ENCODE measurements at regions not wholly inside any gene's neighbourhood (a gene's known extent, or its start where the extent isn't known, plus 50 kb on each side); places are given as distances from the start of the nearest gene placed in this dataset.

DNA sequence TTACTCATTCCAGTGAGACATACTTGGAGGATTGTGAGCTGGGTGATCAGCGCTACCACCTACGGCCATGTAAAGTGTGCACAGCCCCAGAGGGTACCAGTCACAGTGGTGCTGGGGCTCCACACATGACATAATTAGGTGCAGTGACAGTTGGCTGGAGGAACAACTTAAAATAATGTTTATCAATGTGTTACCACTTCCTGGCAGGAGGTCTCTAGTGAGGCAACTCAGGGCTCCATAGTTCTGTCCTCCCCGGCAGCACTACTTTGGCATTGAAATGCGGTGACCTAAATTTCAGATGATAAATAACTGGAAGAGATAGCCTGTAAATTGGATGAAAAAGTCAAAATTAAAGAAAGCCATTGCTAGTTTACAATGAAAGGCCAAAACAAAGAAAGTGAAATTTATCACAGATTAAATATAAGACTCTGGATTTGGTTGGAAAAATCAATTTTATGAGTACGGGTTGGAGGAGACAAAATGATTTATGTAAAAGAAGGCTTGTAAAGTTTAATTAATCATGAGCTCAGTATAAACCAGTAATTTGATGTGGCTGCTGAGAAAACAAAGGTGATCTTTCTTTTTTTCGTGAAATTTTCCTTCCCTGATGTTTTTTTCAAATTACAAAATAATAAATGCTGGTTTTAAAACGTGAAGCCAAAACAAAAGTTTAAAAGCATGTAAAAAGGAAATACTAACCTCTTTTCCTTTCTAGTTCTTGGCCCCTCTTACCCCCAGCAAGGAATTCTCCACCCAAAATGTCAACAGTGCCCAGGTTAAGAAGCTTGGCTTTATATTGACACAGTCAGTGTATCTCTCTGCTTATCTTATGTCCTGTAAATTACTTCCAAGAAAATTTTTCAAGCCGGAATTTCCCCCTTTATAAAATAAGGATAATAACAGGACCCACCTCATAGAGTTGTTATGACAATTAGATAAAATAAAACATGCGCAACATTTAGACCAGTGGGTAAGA, 126.7 kb upstream of the NOX3 start:
- no TSS peak for BruUV-seq (replicated peaks)
- intact Hi-C loops (cut with micrococcal nuclease; ENCODE audit: unreplicated experiment), result no loop called here
- CTCF ChIA-PET, result interaction anchor here (0.6 kb wide), 1 partner anchor 1672 kb away, joined by 7 read pairs; no protein-coding TSS in a partner anchor
- Mint-ChIP-seq H3K9me3 (ENCODE audit: low read depth, unreplicated experiment) (peaks cover 3% of the 10 kb centered on the region), H3K36me3 (ENCODE audit: insufficient read depth, unreplicated experiment) (no peaks in the 10 kb centered on the region), H3K4me1 (ENCODE audit: low read depth, unreplicated experiment) (no peaks in the 10 kb centered on the region), H3K27ac (ENCODE audit: unreplicated experiment) (no peak overlapping the region), H3K4me3 (ENCODE audit: low read depth, unreplicated experiment) (no peak overlapping the region), H3K27me3 (ENCODE audit: unreplicated experiment) (no peaks in the 10 kb centered on the region)
- no peak for TF ChIP-seq CTCF (IDR thresholded peaks at IDR 0.05; ENCODE audit: unreplicated experiment)
- DNase-seq, result no peak

DNA sequence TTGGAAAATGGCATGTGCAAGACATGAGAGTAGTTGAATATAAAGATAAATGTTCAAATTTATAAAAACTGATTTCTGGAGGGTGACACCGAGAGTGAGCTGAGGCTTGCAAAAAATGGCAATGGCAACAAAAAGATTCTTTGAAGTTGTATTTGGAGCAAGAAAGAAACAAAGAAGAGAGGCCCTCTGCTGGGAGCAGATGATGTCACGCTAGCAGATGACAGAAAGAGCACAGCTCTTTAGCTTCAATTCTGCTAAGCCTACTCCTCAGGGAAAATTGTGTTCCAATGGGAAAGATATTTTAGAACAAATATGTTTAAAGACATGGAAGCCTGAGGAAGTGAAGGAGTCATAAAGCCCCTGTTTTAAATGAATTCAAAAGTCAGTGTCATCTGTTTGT, 125.3 kb upstream of the NOX3 start:
- H3K36me3 Mint-ChIP-seq (ENCODE audit: insufficient read depth, unreplicated experiment), result no peaks in the 10 kb centered on the region
- CTCF ChIA-PET, result no interaction called here
- no peaks in the 10 kb centered on the region for H3K4me1 Mint-ChIP-seq (ENCODE audit: low read depth, unreplicated experiment)
- H3K27me3 Mint-ChIP-seq (ENCODE audit: unreplicated experiment), result no peaks in the 10 kb centered on the region
- intact Hi-C loops (cut with micrococcal nuclease; ENCODE audit: unreplicated experiment), result no loop called here
- no TSS peak for BruUV-seq (replicated peaks)
- no peak for TF ChIP-seq CTCF (IDR thresholded peaks at IDR 0.05; ENCODE audit: unreplicated experiment)
- peaks cover 3% of the 10 kb centered on the region for H3K9me3 Mint-ChIP-seq (ENCODE audit: low read depth, unreplicated experiment)
- no peak for DNase-seq
- H3K27ac Mint-ChIP-seq (ENCODE audit: unreplicated experiment), result no peak overlapping the region
- no peak overlapping the region for H3K4me3 Mint-ChIP-seq (ENCODE audit: low read depth, unreplicated experiment)

GRCh38 chr6:155578251-155578650, 122.6 kb upstream of the NOX3 start:
- no peak for TF ChIP-seq CTCF (IDR thresholded peaks at IDR 0.05; ENCODE audit: unreplicated experiment)
- no peak for DNase-seq
- Mint-ChIP-seq H3K27me3 (ENCODE audit: unreplicated experiment) (no peaks in the 10 kb centered on the region), H3K4me3 (ENCODE audit: low read depth, unreplicated experiment) (no peak overlapping the region), H3K4me1 (ENCODE audit: low read depth, unreplicated experiment) (no peaks in the 10 kb centered on the region), H3K27ac (ENCODE audit: unreplicated experiment) (no peak overlapping the region), H3K36me3 (ENCODE audit: insufficient read depth, unreplicated experiment) (no peaks in the 10 kb centered on the region), H3K9me3 (ENCODE audit: low read depth, unreplicated experiment) (peaks cover 3% of the 10 kb centered on the region)
- CTCF ChIA-PET, result interaction anchor here (0.7 kb wide), 1 partner anchor 63 kb away, joined by 3 read pairs; no protein-coding TSS in a partner anchor
- intact Hi-C loops (cut with micrococcal nuclease; ENCODE audit: unreplicated experiment), result no loop called here
- no TSS peak for BruUV-seq (replicated peaks)

- intact Hi-C loops (cut with micrococcal nuclease; ENCODE audit: unreplicated experiment), result no loop called here
- Mint-ChIP-seq H3K4me1 (ENCODE audit: low read depth, unreplicated experiment) (no peaks in the 10 kb centered on the region), H3K27me3 (ENCODE audit: unreplicated experiment) (no peaks in the 10 kb centered on the region), H3K4me3 (ENCODE audit: low read depth, unreplicated experiment) (no peak overlapping the region), H3K9me3 (ENCODE audit: low read depth, unreplicated experiment) (no peaks in the 10 kb centered on the region), H3K27ac (ENCODE audit: unreplicated experiment) (no peak overlapping the region), H3K36me3 (ENCODE audit: insufficient read depth, unreplicated experiment) (no peaks in the 10 kb centered on the region)
- no peak for DNase-seq
- no TSS peak for BruUV-seq (replicated peaks)
- TF ChIP-seq CTCF (IDR thresholded peaks at IDR 0.05; ENCODE audit: unreplicated experiment), result no peak
- CTCF ChIA-PET, result no interaction called here
Measured at GRCh38 chr6:155561966-155562364, 106.3 kb upstream of the NOX3 start.
